HepG2 (cell line): ENCODE measurements at regions not wholly inside any gene's neighbourhood (a gene's known extent, or its start where the extent isn't known, plus 50 kb on each side); places are given as distances from the start of the nearest gene placed in this dataset.

Experiments
- ATAC-seq: fragments of 200-7000 bp; cut with Tn5 transposase; 3 replicates; pipeline ENCODE4 v1.9.1; 2020; ENCODE audit warnings: mild to moderate bottlenecking, moderate library complexity
- BruUV-seq: library from RNA; stranded (reverse); fragments of 400-500 nt; replicated peaks from 2 replicates; lab custom pipeline; 2021; lab: Mats Ljungman, UMichigan
- CTCF ChIA-PET: fragments of 300-600 bp; formaldehyde crosslinking; extraction: SDS; loops from one replicate; lab custom pipeline; 2021; ENCODE audit warnings: low total read pairs, inconsistent platforms, low intra/inter-chr PET ratio; lab: Yijun Ruan, JAX
- POLR2A ChIA-PET: fragments of 350-600 bp; sonication (Branson Sonifier 250); formaldehyde crosslinking; loops from one replicate; lab custom pipeline; 2020; ENCODE audit warnings: antibody characterized with exemption, inconsistent platforms; lab: Yijun Ruan, JAX
- DNase-seq: peaks from one replicate; pipeline ENCODE4 v3.0.0-alpha.2; 2015; ENCODE audit warnings: low spot score
- FAIRE-seq: peaks from 3 replicates; lab custom pipeline; 2011; peaks lifted over from hg19 to GRCh38; lab: Jason Lieb, UNC
- H2AFZ ChIP-seq: one replicate; pipeline ENCODE4 v1.6.1; 2011; ENCODE audit warnings: low read length, inconsistent platforms
- H3K27ac ChIP-seq: fragments of 300-600 bp; 3 replicates; pipeline ENCODE4 v1.8.0; 2011; ENCODE audit warnings: mixed run types, mild to moderate bottlenecking, mixed read lengths, low read length, inconsistent platforms; ENCODE audit not compliant: insufficient read depth; ENCODE audit errors: extremely low read length
- H3K27me3 ChIP-seq, 2 experiments: fragments of 200-600 bp in 1 of 2; 2 replicates in 1 of 2; 3 replicates in 1 of 2; pipeline versions ENCODE4 v1.6.0 to v1.8.0; 2011; ENCODE audit warnings: low read length in 2 of 2, mild to moderate bottlenecking in 2 of 2, moderate library complexity in 2 of 2, inconsistent platforms in 1 of 2; ENCODE audit not compliant: insufficient read depth in 2 of 2, control insufficient read depth in 1 of 2
- H3K36me3 ChIP-seq, 2 experiments: fragments of 200-600 bp in 1 of 2; replicated peaks in 1 of 2; 2 replicates in 1 of 2; 3 replicates in 1 of 2; pipeline versions ENCODE4 v1.5.1 to v1.8.0; 2011; ENCODE audit warnings: low read length in 2 of 2, inconsistent platforms in 1 of 2; ENCODE audit not compliant: insufficient read depth in 2 of 2, control insufficient read depth in 1 of 2
- H3K4me1 ChIP-seq: 2 replicates; pipeline ENCODE4 v1.5.1; 2012; ENCODE audit warnings: low read length, inconsistent platforms; ENCODE audit not compliant: insufficient read depth
- H3K4me2 ChIP-seq: 2 replicates; pipeline ENCODE4 v1.6.0; 2011; ENCODE audit warnings: low read depth, low read length, inconsistent platforms
- H3K4me3 ChIP-seq, 3 experiments: fragments of 200-600 bp in 1 of 3; sonication (generic), shearing (Covaris generic) in 1 of 3; replicated peaks in 1 of 3; 2 replicates each; pipeline ENCODE4 v1.5.1; 2011 to 2016; ENCODE audit warnings: low read length in 3 of 3, inconsistent platforms in 2 of 3, low read depth in 2 of 3, mild to moderate bottlenecking in 2 of 3, control low read depth in 1 of 3, mixed read lengths in 1 of 3; ENCODE audit not compliant: insufficient read depth in 1 of 3
- H3K79me2 ChIP-seq: one replicate; pipeline ENCODE4 v1.6.1; 2011; ENCODE audit warnings: low read length, inconsistent platforms; ENCODE audit not compliant: insufficient read depth
- H3K9ac ChIP-seq: 2 replicates; pipeline ENCODE4 v1.6.0; 2011; ENCODE audit warnings: mild to moderate bottlenecking, low read depth, low read length, inconsistent platforms; ENCODE audit not compliant: insufficient read depth
- H3K9me3 ChIP-seq: 2 replicates; pipeline ENCODE4 v1.5.1; 2012; ENCODE audit warnings: mild to moderate bottlenecking, low read length
- H4K20me1 ChIP-seq: 2 replicates; pipeline ENCODE4 v1.6.0; 2011; ENCODE audit warnings: inconsistent platforms, mild to moderate bottlenecking, low read length, moderate library complexity; ENCODE audit not compliant: insufficient read depth
- CC2D1A ChIP-seq: sonication (generic); formaldehyde crosslinking; IDR thresholded peaks from 2 replicates; pipeline ENCODE4 v1.8.1; 2023; ENCODE audit warnings: mild to moderate bottlenecking, missing genetic modification reagents
- TRAFD1 ChIP-seq: sonication (generic); formaldehyde crosslinking; IDR thresholded peaks from 2 replicates; pipeline ENCODE4 v1.5.1; 2020; ENCODE audit warnings: missing genetic modification reagents, mild to moderate bottlenecking, borderline replicate concordance
- WGBS: methylation state at CpG from one replicate; pipeline ENCODE4 v1.1.6; 2017; ENCODE audit warnings: low lambda C conversion rate; 5-methylcytosine and 5-hydroxymethylcytosine counted together
- in situ Hi-C: cut with HindIII; loops from 2 replicates; pipeline ENCODE4 v1.10.0; 2017; ENCODE audit warnings: low pct_unique_long_range_greater_than_20kb; ENCODE audit not compliant: extremely low pct_ligation_motif_present
- intact Hi-C: fragments of 100-400 bp; cut with micrococcal nuclease; formaldehyde crosslinking; loops from one replicate; pipeline ENCODE4 v1.10.0; 2022; ENCODE audit not compliant: unreplicated experiment
- TF ChIP-seq, protein P1 (sequence below): sonication (generic); formaldehyde crosslinking; IDR thresholded peaks from 2 replicates; pipeline ENCODE4; 2020; ENCODE audit warnings: missing genetic modification reagents, mild to moderate bottlenecking, borderline replicate concordance
- TF ChIP-seq, protein P2 (sequence below): fragments of 450-650 bp; IDR thresholded peaks from 2 replicates; pipeline ENCODE4 v1.6.1; 2016

DNA sequence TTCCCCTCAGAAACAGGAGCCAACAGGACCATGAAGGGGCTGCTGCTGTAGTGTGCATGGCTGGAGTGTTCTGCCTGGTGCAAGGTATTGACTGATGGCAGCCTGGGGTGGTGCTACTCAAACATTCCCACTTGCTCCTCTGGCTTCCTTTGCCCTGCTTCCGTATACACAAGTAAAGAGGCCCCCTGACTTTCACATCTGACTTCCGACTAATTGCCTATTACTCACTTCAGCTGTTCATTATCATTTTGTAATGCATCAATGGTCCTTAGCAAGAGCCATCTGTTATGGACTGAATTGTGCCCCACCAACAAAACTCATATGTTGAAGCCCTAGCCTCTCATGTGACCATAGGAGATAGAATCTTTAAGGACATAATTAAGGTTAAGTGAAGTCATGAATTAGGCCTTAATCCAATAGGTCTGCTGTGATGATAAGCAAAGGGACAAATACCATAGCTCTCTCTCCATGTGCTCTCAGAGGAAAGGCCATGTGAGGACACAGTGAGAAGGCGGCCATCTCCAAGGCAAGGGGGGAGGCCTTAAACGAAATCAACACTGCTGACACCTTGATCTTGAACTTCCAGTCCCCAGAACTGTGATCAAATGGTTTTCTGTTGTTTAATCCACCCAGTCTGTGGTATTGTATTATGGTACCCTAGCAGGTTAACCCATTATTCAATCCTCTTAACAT lies 122.5 kb upstream of the CLNK start:
- Histone ChIP-seq H3K9me3 (peaks cover 37% of the 10 kb centered on the region), H3K79me2 (no peaks in the 10 kb centered on the region), H3K27me3 (no peaks in the 10 kb centered on the region), H3K4me1 (no peaks in the 10 kb centered on the region), H4K20me1 (no peaks in the 10 kb centered on the region), H3K36me3 (no peaks in the 10 kb centered on the region), H2AFZ (no peak overlapping the region), H3K9ac (no peak overlapping the region)
- ChIA-PET POLR2A (no interaction called here), CTCF (no interaction called here)
- in situ Hi-C loops (no loop called here), intact Hi-C loops (no loop called here)
- BruUV-seq = no TSS peak
- WGBS = 2% methylated on average over 3 of the region's 4 CpGs
- no peak for TF ChIP-seq CC2D1A (CRISPR knock-in tag)
- TF ChIP-seq, protein P1, sequence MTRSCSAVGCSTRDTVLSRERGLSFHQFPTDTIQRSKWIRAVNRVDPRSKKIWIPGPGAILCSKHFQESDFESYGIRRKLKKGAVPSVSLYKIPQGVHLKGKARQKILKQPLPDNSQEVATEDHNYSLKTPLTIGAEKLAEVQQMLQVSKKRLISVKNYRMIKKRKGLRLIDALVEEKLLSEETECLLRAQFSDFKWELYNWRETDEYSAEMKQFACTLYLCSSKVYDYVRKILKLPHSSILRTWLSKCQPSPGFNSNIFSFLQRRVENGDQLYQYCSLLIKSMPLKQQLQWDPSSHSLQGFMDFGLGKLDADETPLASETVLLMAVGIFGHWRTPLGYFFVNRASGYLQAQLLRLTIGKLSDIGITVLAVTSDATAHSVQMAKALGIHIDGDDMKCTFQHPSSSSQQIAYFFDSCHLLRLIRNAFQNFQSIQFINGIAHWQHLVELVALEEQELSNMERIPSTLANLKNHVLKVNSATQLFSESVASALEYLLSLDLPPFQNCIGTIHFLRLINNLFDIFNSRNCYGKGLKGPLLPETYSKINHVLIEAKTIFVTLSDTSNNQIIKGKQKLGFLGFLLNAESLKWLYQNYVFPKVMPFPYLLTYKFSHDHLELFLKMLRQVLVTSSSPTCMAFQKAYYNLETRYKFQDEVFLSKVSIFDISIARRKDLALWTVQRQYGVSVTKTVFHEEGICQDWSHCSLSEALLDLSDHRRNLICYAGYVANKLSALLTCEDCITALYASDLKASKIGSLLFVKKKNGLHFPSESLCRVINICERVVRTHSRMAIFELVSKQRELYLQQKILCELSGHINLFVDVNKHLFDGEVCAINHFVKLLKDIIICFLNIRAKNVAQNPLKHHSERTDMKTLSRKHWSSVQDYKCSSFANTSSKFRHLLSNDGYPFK (CRISPR knock-in tag) = no peak
- TF ChIP-seq, protein P2, sequence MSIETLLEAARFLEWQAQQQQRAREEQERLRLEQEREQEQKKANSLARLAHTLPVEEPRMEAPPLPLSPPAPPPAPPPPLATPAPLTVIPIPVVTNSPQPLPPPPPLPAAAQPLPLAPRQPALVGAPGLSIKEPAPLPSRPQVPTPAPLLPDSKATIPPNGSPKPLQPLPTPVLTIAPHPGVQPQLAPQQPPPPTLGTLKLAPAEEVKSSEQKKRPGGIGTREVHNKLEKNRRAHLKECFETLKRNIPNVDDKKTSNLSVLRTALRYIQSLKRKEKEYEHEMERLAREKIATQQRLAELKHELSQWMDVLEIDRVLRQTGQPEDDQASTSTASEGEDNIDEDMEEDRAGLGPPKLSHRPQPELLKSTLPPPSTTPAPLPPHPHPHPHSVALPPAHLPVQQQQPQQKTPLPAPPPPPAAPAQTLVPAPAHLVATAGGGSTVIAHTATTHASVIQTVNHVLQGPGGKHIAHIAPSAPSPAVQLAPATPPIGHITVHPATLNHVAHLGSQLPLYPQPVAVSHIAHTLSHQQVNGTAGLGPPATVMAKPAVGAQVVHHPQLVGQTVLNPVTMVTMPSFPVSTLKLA = peak; percentile 66
- TF ChIP-seq TRAFD1 (CRISPR knock-in tag) = no peak
- TF ChIP-seq, all 625 proteins: peak for 1
- ATAC-seq = no peak
- Histone ChIP-seq H3K27ac (no peak overlapping the region), H3K4me3 (no peak overlapping the region), H3K4me2 (no peak overlapping the region)
- FAIRE-seq = no peak
- DNase-seq = no peak
